ENCODE measurements at regions not wholly inside any gene's neighbourhood (a gene's known extent, or its start where the extent isn't known, plus 50 kb on each side); places are given as distances from the start of the nearest gene placed in this dataset.

DNA sequence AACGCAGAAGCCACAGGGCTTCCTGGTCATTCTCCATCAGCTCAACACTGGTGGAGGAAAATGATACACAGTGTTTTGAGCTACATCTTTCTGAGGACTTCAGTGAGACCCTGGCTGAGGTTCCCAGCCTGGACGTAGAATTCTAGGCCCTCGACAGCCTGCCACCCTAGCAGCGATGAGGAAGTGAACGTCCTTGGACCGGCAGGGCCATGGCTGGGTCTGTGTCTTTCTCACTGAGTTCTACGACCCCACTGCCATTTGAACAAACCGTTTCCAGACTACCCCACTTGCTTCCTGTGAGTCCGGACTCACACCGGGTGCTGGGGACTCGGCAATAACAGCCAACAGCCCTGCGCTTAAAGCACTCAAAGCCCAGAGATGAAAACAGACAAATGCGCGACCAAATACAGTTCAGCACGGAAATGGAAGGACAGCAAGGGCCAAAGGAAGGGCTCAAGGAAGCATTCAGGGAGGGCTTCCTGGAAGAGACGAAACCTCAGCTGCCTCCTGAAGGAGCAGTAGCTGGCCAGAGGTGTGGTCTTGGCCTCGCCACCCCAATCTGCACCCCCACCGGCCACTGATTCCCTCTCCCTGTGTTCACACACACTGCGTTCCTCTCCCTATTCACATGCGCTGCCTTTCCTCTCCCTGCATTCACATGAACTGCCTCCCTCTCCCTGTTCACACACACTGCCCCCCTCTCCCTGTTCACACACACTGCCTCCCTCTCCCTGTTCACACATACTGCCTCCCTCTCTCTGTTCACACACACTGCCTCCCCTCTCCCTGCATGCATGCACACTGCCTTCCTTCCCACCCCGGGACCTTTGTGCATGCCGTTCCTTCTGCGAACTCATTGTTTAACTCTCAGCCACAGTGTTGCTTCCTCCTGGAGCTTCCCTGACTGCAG lies 136.3 kb upstream of the PRR20G start:
- H4K20me1 ChIP-seq (ENCODE audit: insufficient read depth, low read length): no peaks in the 10 kb centered on the region
- no peak overlapping the region for H3K4me3 ChIP-seq (ENCODE audit: insufficient read depth, low read depth, low read length)
- peaks cover 20% of the 10 kb centered on the region for H3K4me1 Mint-ChIP-seq (ENCODE audit: low read depth, unreplicated experiment)
- FAIRE-seq: no peak
- H3K4me1 ChIP-seq (ENCODE audit: insufficient read depth, low read length): no peaks in the 10 kb centered on the region
- TF ChIP-seq EZH2 (IDR thresholded peaks at IDR 0.05; ENCODE audit: insufficient read depth, low read length): no peak
- no peak for TF ChIP-seq CTCF (IDR thresholded peaks at IDR 0.05; ENCODE audit: insufficient read depth, low read depth, low read length)
- DNase-seq (ENCODE audit: low read depth): no peak
- H3K36me3 ChIP-seq (ENCODE audit: insufficient read depth, low read length): no peaks in the 10 kb centered on the region
- peaks cover 47% of the 10 kb centered on the region for H3K27me3 ChIP-seq (ENCODE audit: insufficient read depth, low read length)
- H3K27ac Mint-ChIP-seq (ENCODE audit: unreplicated experiment): no peak overlapping the region
- no peaks in the 10 kb centered on the region for H3K9me3 Mint-ChIP-seq (ENCODE audit: unreplicated experiment)
- no peaks in the 10 kb centered on the region for H3K36me3 Mint-ChIP-seq (ENCODE audit: low read depth, unreplicated experiment)
- no peak overlapping the region for H3K9ac ChIP-seq (ENCODE audit: low read length)
- H3K27me3 Mint-ChIP-seq (ENCODE audit: low read depth, unreplicated experiment): peaks cover 29% of the 10 kb centered on the region
- no peaks in the 10 kb centered on the region for H3K9me3 ChIP-seq (ENCODE audit: insufficient read depth, low read depth, low read length)
- no peaks in the 10 kb centered on the region for H3K79me2 ChIP-seq (ENCODE audit: insufficient read depth, low read length)
- no peak overlapping the region for H3K4me2 ChIP-seq (ENCODE audit: low read length)
- no peak overlapping the region for H3K27ac ChIP-seq (ENCODE audit: low read depth, low read length)
- no peak overlapping the region for H3K4me3 Mint-ChIP-seq (ENCODE audit: unreplicated experiment)
- H2AFZ ChIP-seq (ENCODE audit: low read depth, low read length): no peak overlapping the region

DNA sequence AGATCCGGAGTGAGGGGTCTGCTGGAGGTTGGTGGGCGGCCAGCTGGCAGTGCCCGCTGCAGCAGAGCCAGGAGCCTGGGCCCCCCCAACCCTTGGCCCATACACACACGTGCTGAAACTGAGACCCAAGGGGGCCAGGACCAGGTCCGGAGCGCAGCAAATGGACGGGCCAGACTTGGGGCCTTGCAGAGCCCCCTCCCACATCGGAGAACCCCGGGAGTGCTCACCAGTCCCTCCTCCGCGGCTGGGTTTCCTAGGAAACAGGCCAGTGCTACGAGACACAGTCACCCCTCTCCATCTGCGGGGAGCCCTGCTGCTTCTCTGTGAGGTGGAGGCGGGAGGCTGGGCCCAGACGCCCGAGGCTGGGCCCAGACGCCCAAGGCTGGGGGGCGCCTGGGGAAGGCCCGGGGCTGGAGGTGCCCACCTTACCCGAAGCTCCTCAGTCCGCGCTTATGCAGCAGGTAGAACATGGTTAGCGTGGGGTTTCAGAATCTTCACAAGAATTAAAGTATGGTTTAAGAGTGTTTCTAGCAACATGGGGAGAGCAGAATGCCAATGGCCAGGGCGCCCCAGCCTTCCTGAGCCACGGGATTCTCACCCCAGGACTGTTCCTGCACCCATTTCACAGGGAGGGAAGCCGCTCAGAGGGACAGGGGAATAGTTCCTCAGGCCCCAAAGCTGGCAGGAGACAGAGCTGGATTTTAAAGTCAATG lies 135.0 kb upstream of the PRR20G start:
- H3K27me3 Mint-ChIP-seq (ENCODE audit: low read depth, unreplicated experiment): peaks cover 28% of the 10 kb centered on the region
- no peak overlapping the region for H3K27ac Mint-ChIP-seq (ENCODE audit: unreplicated experiment)
- Histone ChIP-seq H3K79me2 (ENCODE audit: insufficient read depth, low read length) (no peaks in the 10 kb centered on the region), H3K4me3 (ENCODE audit: insufficient read depth, low read depth, low read length) (no peak overlapping the region), H3K27me3 (ENCODE audit: insufficient read depth, low read length) (peaks cover 40% of the 10 kb centered on the region), H3K36me3 (ENCODE audit: insufficient read depth, low read length) (no peaks in the 10 kb centered on the region), H3K27ac (ENCODE audit: low read depth, low read length) (no peak overlapping the region), H4K20me1 (ENCODE audit: insufficient read depth, low read length) (no peaks in the 10 kb centered on the region), H3K4me2 (ENCODE audit: low read length) (no peak overlapping the region), H3K4me1 (ENCODE audit: insufficient read depth, low read length) (no peaks in the 10 kb centered on the region), H2AFZ (ENCODE audit: low read depth, low read length) (no peak overlapping the region), H3K9ac (ENCODE audit: low read length) (no peak overlapping the region), H3K9me3 (ENCODE audit: insufficient read depth, low read depth, low read length) (no peaks in the 10 kb centered on the region)
- FAIRE-seq (no peak), DNase-seq (ENCODE audit: low read depth) (no peak)
- TF ChIP-seq EZH2 (IDR thresholded peaks at IDR 0.05; ENCODE audit: insufficient read depth, low read length): no peak
- no peak overlapping the region for H3K4me3 Mint-ChIP-seq (ENCODE audit: unreplicated experiment)
- no peaks in the 10 kb centered on the region for H3K36me3 Mint-ChIP-seq (ENCODE audit: low read depth, unreplicated experiment)
- H3K4me1 Mint-ChIP-seq (ENCODE audit: low read depth, unreplicated experiment): peaks cover 29% of the 10 kb centered on the region
- no peaks in the 10 kb centered on the region for H3K9me3 Mint-ChIP-seq (ENCODE audit: unreplicated experiment)

GRCh38 chr3:127421943-127422662 lies 134.3 kb upstream of the PRR20G start:
- peaks cover 22% of the 10 kb centered on the region for H3K27me3 Mint-ChIP-seq (ENCODE audit: low read depth, unreplicated experiment)
- Histone ChIP-seq H3K27me3 (ENCODE audit: insufficient read depth, low read length) (peaks cover 41% of the 10 kb centered on the region), H3K9ac (ENCODE audit: low read length) (no peak overlapping the region), H4K20me1 (ENCODE audit: insufficient read depth, low read length) (no peaks in the 10 kb centered on the region), H3K4me1 (ENCODE audit: insufficient read depth, low read length) (no peaks in the 10 kb centered on the region), H2AFZ (ENCODE audit: low read depth, low read length) (no peak overlapping the region), H3K4me2 (ENCODE audit: low read length) (no peak overlapping the region), H3K9me3 (ENCODE audit: insufficient read depth, low read depth, low read length) (no peaks in the 10 kb centered on the region), H3K36me3 (ENCODE audit: insufficient read depth, low read length) (no peaks in the 10 kb centered on the region), H3K4me3 (ENCODE audit: insufficient read depth, low read depth, low read length) (no peak overlapping the region), H3K27ac (ENCODE audit: low read depth, low read length) (no peak overlapping the region), H3K79me2 (ENCODE audit: insufficient read depth, low read length) (no peaks in the 10 kb centered on the region)
- H3K4me3 Mint-ChIP-seq (ENCODE audit: unreplicated experiment): no peak overlapping the region
- no peak for FAIRE-seq
- H3K9me3 Mint-ChIP-seq (ENCODE audit: unreplicated experiment): no peaks in the 10 kb centered on the region
- no peaks in the 10 kb centered on the region for H3K36me3 Mint-ChIP-seq (ENCODE audit: low read depth, unreplicated experiment)
- H3K27ac Mint-ChIP-seq (ENCODE audit: unreplicated experiment): no peak overlapping the region
- H3K4me1 Mint-ChIP-seq (ENCODE audit: low read depth, unreplicated experiment): peaks cover 33% of the 10 kb centered on the region
- TF ChIP-seq CTCF (IDR thresholded peaks at IDR 0.05; ENCODE audit: insufficient read depth, low read depth, low read length) (no peak), EZH2 (IDR thresholded peaks at IDR 0.05; ENCODE audit: insufficient read depth, low read length) (no peak)
- DNase-seq (ENCODE audit: low read depth): no peak
